Hepatocyte (in vitro differentiated cells): ENCODE measurements at regions not wholly inside any gene's neighbourhood (a gene's known extent, or its start where the extent isn't known, plus 50 kb on each side); places are given as distances from the start of the nearest gene placed in this dataset.

Experiments
- DNase-seq: peaks from one replicate; pipeline ENCODE4 v3.0.0-alpha.2; 2016; ENCODE audit warnings: low spot score
- H2AFZ ChIP-seq: fragments of 200-600 bp; sonication (generic); 2 replicates; pipeline ENCODE4 v1.6.0; 2016; ENCODE audit warnings: antibody characterized with exemption, mild to moderate bottlenecking
- H3K27ac ChIP-seq: fragments of 200-600 bp; sonication (generic); 2 replicates; pipeline ENCODE4 v1.5.1; 2016; ENCODE audit warnings: mild to moderate bottlenecking
- H3K27me3 ChIP-seq: fragments of 200-600 bp; sonication (generic); 2 replicates; pipeline ENCODE4 v1.6.1; 2016
- H3K36me3 ChIP-seq: fragments of 200-600 bp; sonication (generic); replicated peaks from 2 replicates; pipeline ENCODE4 v1.5.1; 2016; ENCODE audit warnings: low read depth; ENCODE audit not compliant: insufficient read depth
- H3K4me1 ChIP-seq: fragments of 200-600 bp; sonication (generic); 2 replicates; pipeline ENCODE4 v1.5.1; 2016; ENCODE audit warnings: mild to moderate bottlenecking, moderate library complexity; ENCODE audit not compliant: insufficient read depth
- H3K4me2 ChIP-seq: fragments of 200-600 bp; sonication (generic); 2 replicates; pipeline ENCODE4 v1.6.0; 2016
- H3K4me3 ChIP-seq: fragments of 200-600 bp; sonication (generic); 2 replicates; pipeline ENCODE4 v1.5.1; 2016; ENCODE audit warnings: mild to moderate bottlenecking
- H3K79me2 ChIP-seq: fragments of 200-600 bp; sonication (generic); 2 replicates; pipeline ENCODE4 v1.6.0; 2017; ENCODE audit warnings: mild to moderate bottlenecking
- H3K9me2 ChIP-seq: fragments of 200-600 bp; sonication (generic); replicated peaks from 2 replicates; pipeline ENCODE4 v1.6.0; 2017; ENCODE audit warnings: mild to moderate bottlenecking; ENCODE audit not compliant: insufficient read depth
- H3K9me3 ChIP-seq: fragments of 200-600 bp; sonication (generic); 2 replicates; pipeline ENCODE4 v1.5.1; 2016; ENCODE audit warnings: low read depth, mild to moderate bottlenecking
- H4K20me1 ChIP-seq: fragments of 200-600 bp; sonication (generic); 2 replicates; pipeline ENCODE4 v1.6.0; 2016; ENCODE audit warnings: mild to moderate bottlenecking; ENCODE audit not compliant: insufficient read depth, poor library complexity, severe bottlenecking
- EZH2 ChIP-seq: fragments of 200-600 bp; sonication (generic); IDR thresholded peaks from 2 replicates; pipeline ENCODE4 v1.6.1; 2016; ENCODE audit warnings: antibody characterized with exemption, mild to moderate bottlenecking, borderline replicate concordance
- EZH2phosphoT487 ChIP-seq: fragments of 200-600 bp; sonication (generic); IDR thresholded peaks from one replicate; pipeline ENCODE4 v1.6.1; 2018; ENCODE audit warnings: antibody characterized with exemption, mild to moderate bottlenecking, low read depth, moderate library complexity; ENCODE audit not compliant: unreplicated experiment, severe bottlenecking
- WGBS: methylation state at CpG from one replicate; pipeline ENCODE4 v1.1.6; 2016; ENCODE audit warnings: low lambda C conversion rate; ENCODE audit errors: missing lambda C conversion rate; 5-methylcytosine and 5-hydroxymethylcytosine counted together
- TF ChIP-seq, protein P1 (sequence below): fragments of 200-600 bp; sonication (generic); IDR thresholded peaks from 2 replicates; pipeline ENCODE4 v1.5.1; 2016; ENCODE audit warnings: antibody characterized with exemption, mild to moderate bottlenecking; ENCODE audit not compliant: poor library complexity

DNA sequence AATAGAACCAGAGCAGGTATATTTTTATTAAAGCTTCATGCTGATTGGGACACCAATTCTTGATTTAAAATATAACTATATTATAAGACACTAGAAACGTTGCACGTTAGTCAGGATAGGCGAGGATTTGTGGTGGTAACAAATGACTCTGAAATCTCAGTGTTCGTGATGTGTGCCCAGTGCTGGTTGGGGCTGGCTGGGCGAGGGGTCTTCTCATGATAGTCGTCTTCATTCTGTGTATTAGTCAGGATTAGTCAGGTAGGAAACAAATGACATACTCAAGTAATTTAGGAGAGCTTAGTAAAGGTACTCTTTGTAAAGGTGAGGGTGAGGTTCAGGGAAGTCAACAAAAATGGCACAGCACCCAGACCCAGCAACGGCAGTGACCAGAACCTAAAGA is 73.9 kb upstream of the HIF1A start:
- Histone ChIP-seq H3K9me3 (no peaks in the 10 kb centered on the region), H4K20me1 (no peaks in the 10 kb centered on the region), H2AFZ (no peak overlapping the region), H3K4me3 (no peak overlapping the region), H3K27ac (peak overlapping the region; percentile 61), H3K4me1 (peaks cover 14% of the 10 kb centered on the region), H3K9me2 (no peaks in the 10 kb centered on the region), H3K36me3 (no peaks in the 10 kb centered on the region), H3K79me2 (no peaks in the 10 kb centered on the region), H3K4me2 (no peak overlapping the region), H3K27me3 (no peaks in the 10 kb centered on the region)
- TF ChIP-seq EZH2, result no peak
- TF ChIP-seq, protein P1, sequence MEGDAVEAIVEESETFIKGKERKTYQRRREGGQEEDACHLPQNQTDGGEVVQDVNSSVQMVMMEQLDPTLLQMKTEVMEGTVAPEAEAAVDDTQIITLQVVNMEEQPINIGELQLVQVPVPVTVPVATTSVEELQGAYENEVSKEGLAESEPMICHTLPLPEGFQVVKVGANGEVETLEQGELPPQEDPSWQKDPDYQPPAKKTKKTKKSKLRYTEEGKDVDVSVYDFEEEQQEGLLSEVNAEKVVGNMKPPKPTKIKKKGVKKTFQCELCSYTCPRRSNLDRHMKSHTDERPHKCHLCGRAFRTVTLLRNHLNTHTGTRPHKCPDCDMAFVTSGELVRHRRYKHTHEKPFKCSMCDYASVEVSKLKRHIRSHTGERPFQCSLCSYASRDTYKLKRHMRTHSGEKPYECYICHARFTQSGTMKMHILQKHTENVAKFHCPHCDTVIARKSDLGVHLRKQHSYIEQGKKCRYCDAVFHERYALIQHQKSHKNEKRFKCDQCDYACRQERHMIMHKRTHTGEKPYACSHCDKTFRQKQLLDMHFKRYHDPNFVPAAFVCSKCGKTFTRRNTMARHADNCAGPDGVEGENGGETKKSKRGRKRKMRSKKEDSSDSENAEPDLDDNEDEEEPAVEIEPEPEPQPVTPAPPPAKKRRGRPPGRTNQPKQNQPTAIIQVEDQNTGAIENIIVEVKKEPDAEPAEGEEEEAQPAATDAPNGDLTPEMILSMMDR, result no peak
- TF ChIP-seq EZH2phosphoT487, result no peak
- 84% methylated on average over 7 of the region's 7 CpGs for WGBS
- no peak for DNase-seq

DNA sequence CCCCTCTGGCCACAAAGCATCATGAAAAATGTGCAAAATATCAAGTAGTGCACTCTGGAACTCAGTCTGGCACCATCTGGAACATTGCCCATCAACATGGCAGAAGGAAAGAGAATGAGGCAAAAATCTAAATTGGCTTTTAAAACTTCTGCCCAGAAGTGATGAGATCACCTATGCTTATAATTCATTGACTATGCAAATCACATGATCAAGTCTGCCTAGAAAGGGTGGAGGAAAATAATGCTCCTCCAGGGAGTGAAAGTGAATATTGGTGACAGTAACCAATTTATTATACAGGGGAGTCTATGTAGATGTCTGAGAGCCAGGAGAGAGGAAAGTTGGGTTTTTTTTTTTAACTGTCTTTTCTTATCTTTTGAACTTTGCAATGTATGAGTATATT is 73.3 kb upstream of the HIF1A start:
- H3K27me3 ChIP-seq, result no peaks in the 10 kb centered on the region

DNA sequence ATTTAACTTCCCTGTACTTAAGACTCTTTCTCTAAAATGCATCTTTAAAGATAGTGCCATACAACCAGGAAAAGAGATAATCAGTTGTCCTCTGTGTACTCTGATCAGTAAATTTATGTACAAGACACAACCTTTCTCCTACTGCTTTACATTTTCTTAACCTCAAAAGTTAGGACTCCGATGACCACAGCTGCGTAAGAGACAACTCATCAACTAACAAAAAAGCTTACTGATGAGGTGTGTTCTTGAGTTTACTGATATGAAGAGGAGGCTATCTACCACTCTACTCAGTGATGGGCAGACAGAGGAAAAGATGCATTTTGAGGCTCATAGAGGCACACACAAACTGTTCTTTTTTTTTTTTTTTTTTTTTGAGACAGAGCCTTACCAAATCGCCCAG is 71.4 kb upstream of the HIF1A start:
- no peak overlapping the region for H3K4me3 ChIP-seq
- no peak for TF ChIP-seq EZH2
- no peak for TF ChIP-seq EZH2phosphoT487
- TF ChIP-seq, protein P1, result no peak
- 77% methylated on average over 3 of the region's 3 CpGs for WGBS
- no peaks in the 10 kb centered on the region for H3K9me3 ChIP-seq
- no peak overlapping the region for H2AFZ ChIP-seq
- no peak overlapping the region for H3K4me2 ChIP-seq
- H3K4me1 ChIP-seq, result peaks cover 7% of the 10 kb centered on the region
- no peaks in the 10 kb centered on the region for H3K36me3 ChIP-seq
- H3K9me2 ChIP-seq, result no peaks in the 10 kb centered on the region
- H4K20me1 ChIP-seq, result no peaks in the 10 kb centered on the region
- no peak for DNase-seq
- no peaks in the 10 kb centered on the region for H3K79me2 ChIP-seq
- H3K27ac ChIP-seq, result peak overlapping the region; percentile 28
- H3K27me3 ChIP-seq, result no peaks in the 10 kb centered on the region

More for the DNA sequence above, 73.3 kb upstream of the HIF1A start:
- Histone ChIP-seq H4K20me1 (no peaks in the 10 kb centered on the region), H3K79me2 (no peaks in the 10 kb centered on the region), H2AFZ (no peak overlapping the region), H3K9me2 (no peaks in the 10 kb centered on the region), H3K4me1 (peaks cover 8% of the 10 kb centered on the region), H3K27ac (no peak overlapping the region), H3K9me3 (no peaks in the 10 kb centered on the region), H3K36me3 (no peaks in the 10 kb centered on the region), H3K4me2 (no peak overlapping the region), H3K4me3 (no peak overlapping the region)
- no peak for DNase-seq
- no peak for TF ChIP-seq EZH2
- TF ChIP-seq EZH2phosphoT487, result no peak
- TF ChIP-seq, protein P1, result no peak

DNA sequence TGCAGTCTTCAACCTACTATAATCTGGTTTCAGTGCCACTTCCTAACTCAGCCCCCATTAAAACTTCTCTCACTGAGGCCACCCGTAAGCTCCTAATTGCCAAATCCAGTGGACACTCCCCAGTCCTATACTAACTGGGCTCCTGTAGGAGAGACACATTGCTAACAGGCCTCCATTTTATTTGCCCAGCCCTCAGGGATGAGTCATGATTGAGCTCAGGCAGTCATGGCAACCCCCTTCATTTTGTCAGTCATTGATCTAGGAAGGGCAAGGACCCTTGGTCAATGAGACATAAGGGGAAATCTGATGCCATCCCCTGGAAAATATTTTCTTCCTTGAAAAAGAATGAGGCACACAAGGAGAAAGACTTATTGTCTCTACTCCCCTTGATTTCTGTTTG is 70.1 kb upstream of the HIF1A start:
- no peak overlapping the region for H3K4me2 ChIP-seq

More for the DNA sequence above, 70.1 kb upstream of the HIF1A start:
- Histone ChIP-seq H3K36me3 (no peaks in the 10 kb centered on the region), H4K20me1 (no peaks in the 10 kb centered on the region), H2AFZ (no peak overlapping the region), H3K9me3 (no peaks in the 10 kb centered on the region), H3K79me2 (no peaks in the 10 kb centered on the region), H3K9me2 (no peaks in the 10 kb centered on the region), H3K27ac (no peak overlapping the region), H3K27me3 (no peaks in the 10 kb centered on the region), H3K4me1 (peaks cover 1% of the 10 kb centered on the region), H3K4me3 (no peak overlapping the region)
- no peak for DNase-seq
- no peak for TF ChIP-seq EZH2
- no peak for TF ChIP-seq EZH2phosphoT487
- TF ChIP-seq, protein P1, result no peak
- WGBS, result 92% methylated on average over 1 of the region's 1 CpG
